Panc1 (cell line): ENCODE measurements at regions not wholly inside any gene's neighbourhood (a gene's known extent, or its start where the extent isn't known, plus 50 kb on each side); places are given as distances from the start of the nearest gene placed in this dataset.

Source experiments
- ATAC-seq: fragments of 200-7000 bp; cut with Tn5 transposase; 2 replicates; pipeline ENCODE4 v1.9.1; 2020; ENCODE audit warnings: mild to moderate bottlenecking, moderate library complexity
- BruUV-seq: library from RNA; stranded (reverse); fragments of 400-500 nt; replicated peaks from 2 replicates; lab custom pipeline; 2021; lab: Mats Ljungman, UMichigan
- CTCF ChIA-PET: fragments of 300-600 bp; sonication (Branson Sonifier 250); formaldehyde crosslinking; loops from one replicate; lab custom pipeline; 2022; ENCODE audit warnings: antibody characterized with exemption; lab: Charles Lee
- POLR2A ChIA-PET: fragments of 300-600 bp; sonication (Branson Sonifier 250); formaldehyde crosslinking; loops from one replicate; lab custom pipeline; 2022; ENCODE audit warnings: antibody characterized with exemption; lab: Charles Lee
- DNase-seq: peaks from one replicate; pipeline ENCODE4 v3.0.0-alpha.2; 2010; ENCODE audit warnings: low read depth, low spot score
- H3K27ac ChIP-seq: 2 replicates; pipeline ENCODE4 v1.5.1; 2011; ENCODE audit warnings: mild to moderate bottlenecking, low read length, inconsistent platforms
- H3K27me3 ChIP-seq: fragments of 200-500 bp; sonication (Bioruptor generic); 2 replicates; pipeline ENCODE4 v1.6.0; 2014; ENCODE audit warnings: low read length, inconsistent platforms; ENCODE audit not compliant: control insufficient read depth, insufficient read depth
- H3K36me3 ChIP-seq: fragments of 200-500 bp; sonication (Bioruptor generic); 2 replicates; pipeline ENCODE4 v1.5.1; 2014; ENCODE audit warnings: inconsistent platforms, mild to moderate bottlenecking, low read length, moderate library complexity; ENCODE audit not compliant: control insufficient read depth, insufficient read depth
- H3K4me1 ChIP-seq: 2 replicates; pipeline ENCODE4 v1.5.1; 2011; ENCODE audit warnings: inconsistent platforms, mild to moderate bottlenecking, low read length, moderate library complexity; ENCODE audit not compliant: control insufficient read depth, insufficient read depth
- H3K4me3 ChIP-seq, 2 experiments: 2 replicates each; pipeline ENCODE4 v1.5.1; 2011 to 2012; ENCODE audit warnings: low read depth in 2 of 2, low read length in 2 of 2, mild to moderate bottlenecking in 2 of 2, inconsistent platforms in 1 of 2, moderate library complexity in 1 of 2
- H3K9me3 ChIP-seq: fragments of 200-500 bp; sonication (Bioruptor generic); 2 replicates; pipeline ENCODE4 v1.5.1; 2014; ENCODE audit warnings: low read depth, mild to moderate bottlenecking, inconsistent platforms, low read length, moderate library complexity; ENCODE audit not compliant: control insufficient read depth, insufficient read depth
- CTCF ChIP-seq: fragments of 450-650 bp; IDR thresholded peaks from 2 replicates; pipeline ENCODE4 v1.5.1; 2017; ENCODE audit warnings: mild to moderate bottlenecking
- POLR2AphosphoS5 ChIP-seq: IDR thresholded peaks from 2 replicates; pipeline ENCODE4 v1.6.1; 2012; ENCODE audit warnings: mild to moderate bottlenecking, low read depth, low read length, moderate library complexity
- SIN3A ChIP-seq: IDR thresholded peaks from 2 replicates; pipeline ENCODE4 v1.6.1; 2012; ENCODE audit warnings: low read depth, mild to moderate bottlenecking, low read length, moderate library complexity, borderline replicate concordance; ENCODE audit not compliant: insufficient read depth
- TCF7L2 ChIP-seq: IDR thresholded peaks from 2 replicates; pipeline ENCODE4 v1.6.1; 2011; ENCODE audit warnings: mild to moderate bottlenecking, low read depth, low read length, inconsistent platforms
- in situ Hi-C: cut with HindIII; loops from 2 replicates; pipeline ENCODE4 v1.10.0; 2016; ENCODE audit warnings: low sequenced_read_pairs, low pct_unique_long_range_greater_than_20kb
- intact Hi-C: fragments of 100-400 bp; cut with micrococcal nuclease; formaldehyde crosslinking; loops from one replicate; pipeline ENCODE4 v1.10.0; 2022; ENCODE audit not compliant: unreplicated experiment
- TF ChIP-seq, protein P1 (sequence below), 2 experiments: IDR thresholded peaks; 2 replicates each; pipeline ENCODE4 v1.6.1; 2011 to 2012; ENCODE audit warnings: low read depth in 2 of 2, control low read depth in 1 of 2, low read length in 1 of 2, mild to moderate bottlenecking in 1 of 2, moderate library complexity in 1 of 2; ENCODE audit not compliant: insufficient read depth in 1 of 2

DNA sequence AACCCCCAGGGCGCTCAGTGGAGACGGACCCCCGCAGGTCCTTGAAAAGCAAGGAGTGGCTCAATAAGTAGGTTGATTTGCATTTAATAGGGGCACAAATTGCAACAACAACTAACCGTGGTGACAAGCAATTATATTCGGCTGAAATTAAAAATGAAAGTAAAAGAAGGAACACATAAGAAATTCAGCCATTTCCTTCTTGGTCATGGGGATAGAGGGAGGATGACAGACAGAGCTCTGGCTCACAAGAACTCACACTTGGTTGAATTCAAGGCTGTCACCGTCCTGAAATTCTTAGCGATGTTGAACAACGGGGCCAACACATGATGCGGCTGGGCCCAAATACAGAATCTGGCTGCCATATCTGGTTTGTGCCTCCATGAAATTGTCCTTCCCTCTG, 129.0 kb downstream of the EDN3 start:
- H3K36me3 ChIP-seq = no peaks in the 10 kb centered on the region
- ChIA-PET CTCF (no interaction called here), POLR2A (no interaction called here)
- no peaks in the 10 kb centered on the region for H3K9me3 ChIP-seq
- no peaks in the 10 kb centered on the region for H3K4me1 ChIP-seq
- H3K27me3 ChIP-seq = 0 out of 2 replicates have a peak, but pooled peaks cover 2% of the 10 kb centered on the region
- H3K27ac ChIP-seq = no peak overlapping the region
- no TSS peak for BruUV-seq
- intact Hi-C loops = no loop called here
- peak overlapping the region in 1 of 2 experiments; percentile 21; a peak in 2 of 4 replicates for H3K4me3 ChIP-seq
- DNase-seq = no peak
- ATAC-seq = no peak
- in situ Hi-C loops = no loop called here
- TF ChIP-seq POLR2AphosphoS5 (no peak), SIN3A (no peak), CTCF (no peak), TCF7L2 (no peak)
- TF ChIP-seq, protein P1, sequence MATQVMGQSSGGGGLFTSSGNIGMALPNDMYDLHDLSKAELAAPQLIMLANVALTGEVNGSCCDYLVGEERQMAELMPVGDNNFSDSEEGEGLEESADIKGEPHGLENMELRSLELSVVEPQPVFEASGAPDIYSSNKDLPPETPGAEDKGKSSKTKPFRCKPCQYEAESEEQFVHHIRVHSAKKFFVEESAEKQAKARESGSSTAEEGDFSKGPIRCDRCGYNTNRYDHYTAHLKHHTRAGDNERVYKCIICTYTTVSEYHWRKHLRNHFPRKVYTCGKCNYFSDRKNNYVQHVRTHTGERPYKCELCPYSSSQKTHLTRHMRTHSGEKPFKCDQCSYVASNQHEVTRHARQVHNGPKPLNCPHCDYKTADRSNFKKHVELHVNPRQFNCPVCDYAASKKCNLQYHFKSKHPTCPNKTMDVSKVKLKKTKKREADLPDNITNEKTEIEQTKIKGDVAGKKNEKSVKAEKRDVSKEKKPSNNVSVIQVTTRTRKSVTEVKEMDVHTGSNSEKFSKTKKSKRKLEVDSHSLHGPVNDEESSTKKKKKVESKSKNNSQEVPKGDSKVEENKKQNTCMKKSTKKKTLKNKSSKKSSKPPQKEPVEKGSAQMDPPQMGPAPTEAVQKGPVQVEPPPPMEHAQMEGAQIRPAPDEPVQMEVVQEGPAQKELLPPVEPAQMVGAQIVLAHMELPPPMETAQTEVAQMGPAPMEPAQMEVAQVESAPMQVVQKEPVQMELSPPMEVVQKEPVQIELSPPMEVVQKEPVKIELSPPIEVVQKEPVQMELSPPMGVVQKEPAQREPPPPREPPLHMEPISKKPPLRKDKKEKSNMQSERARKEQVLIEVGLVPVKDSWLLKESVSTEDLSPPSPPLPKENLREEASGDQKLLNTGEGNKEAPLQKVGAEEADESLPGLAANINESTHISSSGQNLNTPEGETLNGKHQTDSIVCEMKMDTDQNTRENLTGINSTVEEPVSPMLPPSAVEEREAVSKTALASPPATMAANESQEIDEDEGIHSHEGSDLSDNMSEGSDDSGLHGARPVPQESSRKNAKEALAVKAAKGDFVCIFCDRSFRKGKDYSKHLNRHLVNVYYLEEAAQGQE (IDR thresholded peaks at IDR 0.05; ENCODE audit: insufficient read depth in 1 of 2, low read depth in 2 of 2, low read length in 1 of 2) = no peak

- ATAC-seq (no peak), DNase-seq (no peak)
- Histone ChIP-seq H3K27ac (no peak overlapping the region), H3K4me1 (no peaks in the 10 kb centered on the region), H3K4me3 (no peak overlapping the region), H3K36me3 (no peaks in the 10 kb centered on the region), H3K9me3 (no peaks in the 10 kb centered on the region), H3K27me3 (peaks cover 2% of the 10 kb centered on the region; the same call in 1 of the 2 replicates)
- POLR2A ChIA-PET = no interaction called here
- BruUV-seq = no TSS peak
- intact Hi-C loops = no loop called here
- in situ Hi-C loops = no loop called here
- no peak for TF ChIP-seq CTCF
- TF ChIP-seq SIN3A = no peak
- CTCF ChIA-PET = no interaction called here
Observed at GRCh38 chr20:59431014-59431413, 130.6 kb downstream of the EDN3 start.
